ENCODE measurements at regions not wholly inside any gene's neighbourhood (a gene's known extent, or its start where the extent isn't known, plus 50 kb on each side); places are given as distances from the start of the nearest gene placed in this dataset.
"Not testable (repeated sequence)": the region's sequence is repeated elsewhere in the genome, so short reads cannot be mapped to it uniquely, and the experiment has no call there.

DNA sequence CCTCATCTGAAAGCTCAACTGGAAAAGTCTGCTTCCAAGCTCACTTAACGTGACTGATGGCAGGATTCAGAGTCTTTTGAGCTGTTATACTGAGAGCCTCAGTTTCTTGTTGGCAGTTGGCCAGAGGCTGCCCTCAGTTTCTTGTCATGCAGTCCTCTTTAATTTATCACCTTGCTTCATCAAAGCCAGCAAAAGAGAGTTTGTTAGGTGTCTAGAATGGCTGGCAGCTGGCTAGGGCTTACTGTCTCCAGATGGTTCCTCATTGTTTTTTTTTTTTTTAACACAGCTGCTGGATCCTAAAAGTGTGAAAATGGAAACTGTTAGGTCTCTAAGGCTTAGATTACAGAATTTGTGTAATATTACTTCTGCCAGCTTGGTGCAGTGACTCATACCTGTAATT, 310.6 kb downstream of the PDCD6IP start:
- Histone ChIP-seq H3K4me1 (no peaks in the 10 kb centered on the region), H3K4me3 (no peak overlapping the region), H3K9me3 (no peaks in the 10 kb centered on the region), H3K36me3 (no peaks in the 10 kb centered on the region), H3K27me3 (no peaks in the 10 kb centered on the region), H3K27ac (no peak overlapping the region)
- intact Hi-C loops (cut with DNase I) = no loop called here
- no peak for TF ChIP-seq CTCF (IDR thresholded peaks at IDR 0.05)
- no peak for TF ChIP-seq POLR2A (IDR thresholded peaks at IDR 0.05)
- WGBS, 2 donors = 40 to 75% methylated on average over 1 of the region's 1 CpG
- DNase-seq = no peak

DNA sequence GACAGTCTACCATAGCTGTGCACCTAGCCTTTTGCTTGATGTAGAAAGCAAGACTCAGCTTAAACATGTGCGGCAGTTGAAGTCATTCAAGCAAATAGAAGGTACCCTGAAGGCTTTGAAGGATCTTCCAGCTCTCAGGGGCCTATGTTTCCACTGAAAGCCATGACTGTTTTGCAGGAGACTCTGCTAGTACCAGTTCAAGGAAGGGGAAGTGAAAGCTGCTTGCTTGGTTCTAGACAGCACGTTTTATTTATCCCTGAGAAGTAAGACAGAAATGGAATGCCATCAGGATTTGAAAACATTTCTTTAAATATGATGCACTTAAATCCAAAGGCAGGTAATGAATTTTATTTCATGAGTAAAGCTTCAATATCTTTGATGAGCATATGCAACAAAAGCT, 311.4 kb downstream of the PDCD6IP start:
- Histone ChIP-seq H3K4me1 (no peaks in the 10 kb centered on the region), H3K4me3 (no peak overlapping the region), H3K9me3 (no peaks in the 10 kb centered on the region), H3K27ac (no peak overlapping the region), H3K36me3 (no peaks in the 10 kb centered on the region), H3K27me3 (no peaks in the 10 kb centered on the region)
- 61 to 83% methylated on average over 2 of the region's 2 CpGs for WGBS, 2 donors
- no peak for DNase-seq
- no peak for TF ChIP-seq POLR2A (IDR thresholded peaks at IDR 0.05)
- no peak for TF ChIP-seq CTCF (IDR thresholded peaks at IDR 0.05)
- intact Hi-C loops (cut with DNase I) = no loop called here

- WGBS, 2 donors = 37 to 54% methylated on average over 4 of the region's 4 CpGs
- intact Hi-C loops (cut with DNase I) = no loop called here
Measured at GRCh38 chr3:34111361-34111760, 312.9 kb downstream of the PDCD6IP start.

DNA sequence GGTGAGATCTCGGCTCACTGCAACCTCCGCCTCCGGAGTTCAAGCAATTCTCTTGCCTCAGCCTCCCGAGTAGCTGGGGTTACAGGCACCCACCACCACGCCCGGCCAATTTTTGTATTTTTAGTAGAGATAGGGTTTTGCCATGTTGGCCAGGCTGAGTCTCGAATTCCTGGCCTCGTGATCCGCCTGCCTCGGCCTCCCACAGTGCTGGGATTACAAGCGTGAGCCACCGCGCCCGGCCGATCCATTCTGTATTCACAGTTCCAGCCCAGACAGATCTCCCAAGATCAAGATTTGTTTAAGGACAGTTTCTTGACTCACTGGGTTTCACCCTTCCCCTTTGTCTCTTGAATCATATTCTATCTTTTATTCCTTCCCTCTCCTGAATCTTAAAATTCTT, 313.8 kb downstream of the PDCD6IP start:
- H3K36me3 ChIP-seq; H3K4me1 ChIP-seq; DNase-seq; H3K4me3 ChIP-seq; H3K9me3 ChIP-seq; H3K27me3 ChIP-seq; intact Hi-C loops (cut with DNase I); H3K27ac ChIP-seq: not testable (repeated sequence)
- WGBS, 2 donors = 91 to 92% methylated on average over 15 of the region's 15 CpGs

More at GRCh38 chr3:34111361-34111760, 312.9 kb downstream of the PDCD6IP start:
- DNase-seq = no peak
- no peak overlapping the region for H3K4me3 ChIP-seq
- no peak overlapping the region for H3K27ac ChIP-seq
- no peaks in the 10 kb centered on the region for H3K36me3 ChIP-seq
- H3K27me3 ChIP-seq = no peaks in the 10 kb centered on the region
- H3K9me3 ChIP-seq = no peaks in the 10 kb centered on the region
- TF ChIP-seq POLR2A (IDR thresholded peaks at IDR 0.05) (no peak), CTCF (IDR thresholded peaks at IDR 0.05) (no peak)
- H3K4me1 ChIP-seq = no peaks in the 10 kb centered on the region

DNA sequence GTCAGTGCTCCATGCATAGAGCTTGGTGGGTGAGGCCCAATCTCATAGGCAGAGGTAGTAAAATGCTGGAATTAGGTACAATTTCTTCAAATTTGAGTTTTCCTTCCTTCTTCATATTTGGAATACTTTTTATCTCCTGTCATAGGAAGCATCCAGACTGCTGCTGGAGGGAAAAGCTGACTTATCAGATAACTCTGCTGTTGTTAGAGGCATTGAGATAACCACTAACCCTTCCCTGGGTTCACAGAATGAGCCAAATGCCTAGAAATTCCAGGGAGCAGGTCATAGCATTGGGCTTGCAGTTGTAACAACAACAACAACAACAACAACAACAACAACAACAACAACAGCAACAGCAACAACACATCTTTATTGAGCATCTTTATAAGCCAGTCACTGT, 332.7 kb downstream of the PDCD6IP start:
- no peaks in the 10 kb centered on the region for H3K27me3 ChIP-seq
- no peak for DNase-seq
- no peaks in the 10 kb centered on the region for H3K4me1 ChIP-seq
- no peak overlapping the region for H3K4me3 ChIP-seq
- intact Hi-C loops (cut with DNase I) = no loop called here
- no peak overlapping the region for H3K27ac ChIP-seq
- no peaks in the 10 kb centered on the region for H3K9me3 ChIP-seq
- no peaks in the 10 kb centered on the region for H3K36me3 ChIP-seq
- TF ChIP-seq POLR2A (IDR thresholded peaks at IDR 0.05) = no peak
- TF ChIP-seq CTCF (IDR thresholded peaks at IDR 0.05) = no peak

- Histone ChIP-seq H3K4me1 (no peaks in the 10 kb centered on the region), H3K27me3 (no peaks in the 10 kb centered on the region), H3K36me3 (no peaks in the 10 kb centered on the region), H3K9me3 (no peaks in the 10 kb centered on the region), H3K4me3 (no peak overlapping the region), H3K27ac (no peak overlapping the region)
- TF ChIP-seq CTCF (IDR thresholded peaks at IDR 0.05) (no peak), POLR2A (IDR thresholded peaks at IDR 0.05) (no peak)
- 53 to 60% methylated on average over 2 of the region's 2 CpGs for WGBS, 2 donors
- DNase-seq = no peak
- intact Hi-C loops (cut with DNase I) = no loop called here
Measured at GRCh38 chr3:34132069-34132692, 333.8 kb downstream of the PDCD6IP start.

Measured in esophagus squamous epithelium (tissue), 5 donors.